GM23338 (cell line): ENCODE measurements at regions not wholly inside any gene's neighbourhood (a gene's known extent, or its start where the extent isn't known, plus 50 kb on each side); places are given as distances from the start of the nearest gene placed in this dataset.

Experiments used
- ATAC-seq: fragments of 200-7000 bp; cut with Tn5 transposase; 3 replicates; pipeline ENCODE4 v1.9.1; 2020
- DNase-seq: peaks from one replicate; pipeline ENCODE4 v3.0.0-alpha.2; 2015; ENCODE audit warnings: low spot score
- H2AFZ ChIP-seq: fragments of 200-600 bp; sonication (generic); 2 replicates; pipeline ENCODE4 v1.8.0; 2016; ENCODE audit warnings: antibody characterized with exemption, mild to moderate bottlenecking, moderate library complexity
- H3F3A ChIP-seq: fragments of 200-600 bp; sonication (generic); replicated peaks from 2 replicates; pipeline ENCODE4 v1.8.0; 2017; ENCODE audit warnings: antibody characterized with exemption, mixed run types, low read depth
- H3K27ac ChIP-seq: fragments of 200-600 bp; sonication (generic); 2 replicates; pipeline ENCODE4 v1.6.1; 2016; ENCODE audit warnings: low read depth
- H3K27me3 ChIP-seq: fragments of 200-600 bp; sonication (generic); 2 replicates; pipeline ENCODE4 v1.8.0; 2016; ENCODE audit warnings: mild to moderate bottlenecking, mixed run types, moderate library complexity; ENCODE audit not compliant: insufficient read depth
- H3K36me3 ChIP-seq: fragments of 200-600 bp; sonication (generic); 2 replicates; pipeline ENCODE4 v1.8.0; 2016; ENCODE audit warnings: mild to moderate bottlenecking; ENCODE audit not compliant: insufficient read depth
- H3K4me1 ChIP-seq: fragments of 200-600 bp; sonication (generic); 2 replicates; pipeline ENCODE4 v1.8.0; 2016; ENCODE audit warnings: mild to moderate bottlenecking, moderate library complexity; ENCODE audit not compliant: insufficient read depth
- H3K4me2 ChIP-seq: fragments of 200-600 bp; sonication (generic); 2 replicates; pipeline ENCODE4 v1.7.1; 2017; ENCODE audit warnings: mixed run types
- H3K4me3 ChIP-seq: fragments of 200-600 bp; sonication (generic); 2 replicates; pipeline ENCODE4 v1.6.1; 2016; ENCODE audit warnings: mixed run types
- H3K79me2 ChIP-seq: fragments of 200-600 bp; sonication (generic); replicated peaks from 2 replicates; pipeline ENCODE4 v1.8.0; 2017; ENCODE audit warnings: mild to moderate bottlenecking; ENCODE audit not compliant: insufficient read depth
- H3K9me2 ChIP-seq: fragments of 200-600 bp; sonication (generic); 2 replicates; pipeline ENCODE4 v1.8.0; 2017; ENCODE audit not compliant: insufficient read depth
- H4K20me1 ChIP-seq: fragments of 200-600 bp; sonication (generic); replicated peaks from 2 replicates; pipeline ENCODE4 v1.8.0; 2017; ENCODE audit warnings: mild to moderate bottlenecking; ENCODE audit not compliant: insufficient read depth
- H3K27ac Mint-ChIP-seq: 2 replicates; pipeline ENCODE4 v1.8.0; 2020; ENCODE audit warnings: inconsistent platforms, mild to moderate bottlenecking, moderate library complexity, mixed read lengths
- H3K27me3 Mint-ChIP-seq: 3 replicates; pipeline ENCODE4 v1.8.0; 2022; ENCODE audit warnings: low read depth, mild to moderate bottlenecking, moderate library complexity, mixed read lengths, inconsistent platforms; ENCODE audit not compliant: insufficient read depth, poor library complexity
- H3K36me3 Mint-ChIP-seq: 3 replicates; pipeline ENCODE4 v1.8.0; 2021; ENCODE audit warnings: low read depth, mild to moderate bottlenecking, inconsistent platforms, moderate library complexity, mixed read lengths
- H3K4me1 Mint-ChIP-seq: 3 replicates; pipeline ENCODE4 v1.8.0; 2020; ENCODE audit warnings: mild to moderate bottlenecking, inconsistent platforms, mixed read lengths
- H3K4me3 Mint-ChIP-seq: 3 replicates; pipeline ENCODE4 v1.8.0; 2021; ENCODE audit warnings: moderate library complexity, mild to moderate bottlenecking, inconsistent platforms, mixed read lengths
- H3K9me3 Mint-ChIP-seq: 3 replicates; pipeline ENCODE4 v1.8.0; 2020; ENCODE audit warnings: moderate library complexity, mild to moderate bottlenecking, inconsistent platforms, mixed read lengths
- CREB1 ChIP-seq: fragments of 250-450 bp; sonication (Bioruptor Pico); IDR thresholded peaks from 2 replicates; pipeline ENCODE4 v1.5.0; 2020; ENCODE audit warnings: low read depth, mild to moderate bottlenecking, moderate library complexity
- EZH2 ChIP-seq: fragments of 200-600 bp; sonication (generic); IDR thresholded peaks from one replicate; pipeline ENCODE4 v1.8.0; 2017; ENCODE audit warnings: antibody characterized with exemption, mild to moderate bottlenecking, low read depth; ENCODE audit not compliant: unreplicated experiment
- EZH2phosphoT487 ChIP-seq: fragments of 200-600 bp; sonication (generic); IDR thresholded peaks from one replicate; pipeline ENCODE4 v1.8.1; 2018; ENCODE audit warnings: antibody characterized with exemption; ENCODE audit not compliant: unreplicated experiment
- JUNB ChIP-seq: IDR thresholded peaks from one replicate; pipeline ENCODE4 v1.6.1; 2016; ENCODE audit warnings: antibody characterized with exemption; ENCODE audit not compliant: unreplicated experiment
- NANOG ChIP-seq: IDR thresholded peaks from 2 replicates; pipeline ENCODE4 v1.6.1; 2016; ENCODE audit warnings: antibody characterized with exemption, borderline replicate concordance
- POLR2AphosphoS5 ChIP-seq: IDR thresholded peaks from 2 replicates; pipeline ENCODE4 v1.6.1; 2016; ENCODE audit warnings: antibody characterized with exemption, low read depth
- STAT1 ChIP-seq: IDR thresholded peaks from one replicate; pipeline ENCODE4 v1.6.1; 2016; ENCODE audit warnings: antibody characterized with exemption; ENCODE audit not compliant: unreplicated experiment
- ZNF114 ChIP-seq: fragments of 250-450 bp; sonication (Bioruptor Pico); IDR thresholded peaks from 2 replicates; pipeline ENCODE4 v1.5.0; 2020; ENCODE audit warnings: mild to moderate bottlenecking, moderate library complexity
- ZNF331 ChIP-seq: fragments of 250-450 bp; sonication (Bioruptor Pico); IDR thresholded peaks from 2 replicates; pipeline ENCODE4 v1.5.0; 2020; ENCODE audit warnings: low read depth, mild to moderate bottlenecking, moderate library complexity
- TF ChIP-seq, protein P1 (sequence below): fragments of 250-450 bp; sonication (Bioruptor Pico); IDR thresholded peaks from 2 replicates; pipeline ENCODE4 v1.5.0; 2020; ENCODE audit warnings: mild to moderate bottlenecking, moderate library complexity
- TF ChIP-seq, protein P2 (sequence below): IDR thresholded peaks from 2 replicates; pipeline ENCODE4 v1.6.1; 2016; ENCODE audit warnings: antibody characterized with exemption
- TF ChIP-seq, protein P3 (sequence below), 2 experiments: fragments of 200-600 bp in 1 of 2; sonication (generic) in 1 of 2; conservative IDR thresholded peaks; 2 replicates each; pipeline versions ENCODE4 v1.5.1 to v1.6.1; 2016 to 2017; ENCODE audit warnings: antibody characterized with exemption in 2 of 2, low read depth in 2 of 2, mild to moderate bottlenecking in 2 of 2, moderate library complexity in 1 of 2
- TF ChIP-seq, protein P4 (sequence below): IDR thresholded peaks from one replicate; pipeline ENCODE4 v1.6.1; 2018; ENCODE audit warnings: antibody characterized with exemption; ENCODE audit not compliant: unreplicated experiment

DNA sequence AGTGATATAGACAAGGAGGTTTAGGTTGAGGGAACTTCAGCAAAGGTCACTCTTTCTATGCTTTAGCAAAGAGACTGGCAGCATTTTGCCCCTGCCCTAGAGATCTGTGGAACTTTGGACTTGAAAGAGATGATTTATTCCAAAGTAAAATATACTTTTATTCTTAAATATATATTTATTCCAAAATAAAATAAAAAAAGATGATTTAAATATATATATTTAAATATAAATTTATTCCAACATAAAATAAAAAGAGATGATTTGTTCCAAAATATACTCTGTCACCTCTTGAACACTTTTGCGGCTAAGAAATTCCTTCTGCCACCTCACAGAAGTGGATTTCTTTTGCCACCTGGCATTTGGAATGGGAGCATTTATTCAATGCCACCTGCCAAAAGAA, 521.3 kb upstream of the CHORDC1 start:
- H3K9me2 ChIP-seq: no peaks in the 10 kb centered on the region
- no peaks in the 10 kb centered on the region for H3K27me3 ChIP-seq
- no peaks in the 10 kb centered on the region for H3K27me3 Mint-ChIP-seq
- TF ChIP-seq ZNF114 (CRISPR knock-in tag) (no peak), ZNF331 (CRISPR knock-in tag) (no peak), EZH2phosphoT487 (no peak), STAT1 (no peak), EZH2 (no peak), CREB1 (CRISPR knock-in tag) (no peak), POLR2AphosphoS5 (no peak), NANOG (no peak), JUNB (no peak)
- TF ChIP-seq, protein P1, sequence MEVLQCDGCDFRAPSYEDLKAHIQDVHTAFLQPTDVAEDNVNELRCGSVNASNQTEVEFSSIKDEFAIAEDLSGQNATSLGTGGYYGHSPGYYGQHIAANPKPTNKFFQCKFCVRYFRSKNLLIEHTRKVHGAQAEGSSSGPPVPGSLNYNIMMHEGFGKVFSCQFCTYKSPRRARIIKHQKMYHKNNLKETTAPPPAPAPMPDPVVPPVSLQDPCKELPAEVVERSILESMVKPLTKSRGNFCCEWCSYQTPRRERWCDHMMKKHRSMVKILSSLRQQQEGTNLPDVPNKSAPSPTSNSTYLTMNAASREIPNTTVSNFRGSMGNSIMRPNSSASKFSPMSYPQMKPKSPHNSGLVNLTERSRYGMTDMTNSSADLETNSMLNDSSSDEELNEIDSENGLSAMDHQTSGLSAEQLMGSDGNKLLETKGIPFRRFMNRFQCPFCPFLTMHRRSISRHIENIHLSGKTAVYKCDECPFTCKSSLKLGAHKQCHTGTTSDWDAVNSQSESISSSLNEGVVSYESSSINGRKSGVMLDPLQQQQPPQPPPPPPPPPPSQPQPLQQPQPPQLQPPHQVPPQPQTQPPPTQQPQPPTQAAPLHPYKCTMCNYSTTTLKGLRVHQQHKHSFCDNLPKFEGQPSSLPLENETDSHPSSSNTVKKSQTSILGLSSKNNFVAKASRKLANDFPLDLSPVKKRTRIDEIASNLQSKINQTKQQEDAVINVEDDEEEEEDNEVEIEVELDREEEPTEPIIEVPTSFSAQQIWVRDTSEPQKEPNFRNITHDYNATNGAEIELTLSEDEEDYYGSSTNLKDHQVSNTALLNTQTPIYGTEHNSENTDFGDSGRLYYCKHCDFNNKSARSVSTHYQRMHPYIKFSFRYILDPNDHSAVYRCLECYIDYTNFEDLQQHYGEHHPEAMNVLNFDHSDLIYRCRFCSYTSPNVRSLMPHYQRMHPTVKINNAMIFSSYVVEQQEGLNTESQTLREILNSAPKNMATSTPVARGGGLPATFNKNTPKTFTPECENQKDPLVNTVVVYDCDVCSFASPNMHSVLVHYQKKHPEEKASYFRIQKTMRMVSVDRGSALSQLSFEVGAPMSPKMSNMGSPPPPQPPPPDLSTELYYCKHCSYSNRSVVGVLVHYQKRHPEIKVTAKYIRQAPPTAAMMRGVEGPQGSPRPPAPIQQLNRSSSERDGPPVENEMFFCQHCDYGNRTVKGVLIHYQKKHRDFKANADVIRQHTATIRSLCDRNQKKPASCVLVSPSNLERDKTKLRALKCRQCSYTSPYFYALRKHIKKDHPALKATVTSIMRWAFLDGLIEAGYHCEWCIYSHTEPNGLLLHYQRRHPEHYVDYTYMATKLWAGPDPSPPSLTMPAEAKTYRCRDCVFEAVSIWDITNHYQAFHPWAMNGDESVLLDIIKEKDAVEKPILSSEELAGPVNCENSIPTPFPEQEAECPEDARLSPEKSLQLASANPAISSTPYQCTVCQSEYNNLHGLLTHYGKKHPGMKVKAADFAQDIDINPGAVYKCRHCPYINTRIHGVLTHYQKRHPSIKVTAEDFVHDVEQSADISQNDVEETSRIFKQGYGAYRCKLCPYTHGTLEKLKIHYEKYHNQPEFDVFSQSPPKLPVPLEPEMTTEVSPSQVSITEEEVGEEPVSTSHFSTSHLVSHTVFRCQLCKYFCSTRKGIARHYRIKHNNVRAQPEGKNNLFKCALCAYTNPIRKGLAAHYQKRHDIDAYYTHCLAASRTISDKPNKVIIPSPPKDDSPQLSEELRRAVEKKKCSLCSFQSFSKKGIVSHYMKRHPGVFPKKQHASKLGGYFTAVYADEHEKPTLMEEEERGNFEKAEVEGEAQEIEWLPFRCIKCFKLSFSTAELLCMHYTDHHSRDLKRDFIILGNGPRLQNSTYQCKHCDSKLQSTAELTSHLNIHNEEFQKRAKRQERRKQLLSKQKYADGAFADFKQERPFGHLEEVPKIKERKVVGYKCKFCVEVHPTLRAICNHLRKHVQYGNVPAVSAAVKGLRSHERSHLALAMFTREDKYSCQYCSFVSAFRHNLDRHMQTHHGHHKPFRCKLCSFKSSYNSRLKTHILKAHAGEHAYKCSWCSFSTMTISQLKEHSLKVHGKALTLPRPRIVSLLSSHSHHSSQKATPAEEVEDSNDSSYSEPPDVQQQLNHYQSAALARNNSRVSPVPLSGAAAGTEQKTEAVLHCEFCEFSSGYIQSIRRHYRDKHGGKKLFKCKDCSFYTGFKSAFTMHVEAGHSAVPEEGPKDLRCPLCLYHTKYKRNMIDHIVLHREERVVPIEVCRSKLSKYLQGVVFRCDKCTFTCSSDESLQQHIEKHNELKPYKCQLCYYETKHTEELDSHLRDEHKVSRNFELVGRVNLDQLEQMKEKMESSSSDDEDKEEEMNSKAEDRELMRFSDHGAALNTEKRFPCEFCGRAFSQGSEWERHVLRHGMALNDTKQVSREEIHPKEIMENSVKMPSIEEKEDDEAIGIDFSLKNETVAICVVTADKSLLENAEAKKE (CRISPR knock-in tag): no peak
- TF ChIP-seq, protein P2, sequence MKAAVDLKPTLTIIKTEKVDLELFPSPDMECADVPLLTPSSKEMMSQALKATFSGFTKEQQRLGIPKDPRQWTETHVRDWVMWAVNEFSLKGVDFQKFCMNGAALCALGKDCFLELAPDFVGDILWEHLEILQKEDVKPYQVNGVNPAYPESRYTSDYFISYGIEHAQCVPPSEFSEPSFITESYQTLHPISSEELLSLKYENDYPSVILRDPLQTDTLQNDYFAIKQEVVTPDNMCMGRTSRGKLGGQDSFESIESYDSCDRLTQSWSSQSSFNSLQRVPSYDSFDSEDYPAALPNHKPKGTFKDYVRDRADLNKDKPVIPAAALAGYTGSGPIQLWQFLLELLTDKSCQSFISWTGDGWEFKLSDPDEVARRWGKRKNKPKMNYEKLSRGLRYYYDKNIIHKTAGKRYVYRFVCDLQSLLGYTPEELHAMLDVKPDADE: no peak
- TF ChIP-seq, protein P3, sequence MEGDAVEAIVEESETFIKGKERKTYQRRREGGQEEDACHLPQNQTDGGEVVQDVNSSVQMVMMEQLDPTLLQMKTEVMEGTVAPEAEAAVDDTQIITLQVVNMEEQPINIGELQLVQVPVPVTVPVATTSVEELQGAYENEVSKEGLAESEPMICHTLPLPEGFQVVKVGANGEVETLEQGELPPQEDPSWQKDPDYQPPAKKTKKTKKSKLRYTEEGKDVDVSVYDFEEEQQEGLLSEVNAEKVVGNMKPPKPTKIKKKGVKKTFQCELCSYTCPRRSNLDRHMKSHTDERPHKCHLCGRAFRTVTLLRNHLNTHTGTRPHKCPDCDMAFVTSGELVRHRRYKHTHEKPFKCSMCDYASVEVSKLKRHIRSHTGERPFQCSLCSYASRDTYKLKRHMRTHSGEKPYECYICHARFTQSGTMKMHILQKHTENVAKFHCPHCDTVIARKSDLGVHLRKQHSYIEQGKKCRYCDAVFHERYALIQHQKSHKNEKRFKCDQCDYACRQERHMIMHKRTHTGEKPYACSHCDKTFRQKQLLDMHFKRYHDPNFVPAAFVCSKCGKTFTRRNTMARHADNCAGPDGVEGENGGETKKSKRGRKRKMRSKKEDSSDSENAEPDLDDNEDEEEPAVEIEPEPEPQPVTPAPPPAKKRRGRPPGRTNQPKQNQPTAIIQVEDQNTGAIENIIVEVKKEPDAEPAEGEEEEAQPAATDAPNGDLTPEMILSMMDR (conservative IDR thresholded peaks at IDR 0.05; ENCODE audit: low read depth in 2 of 2): no peak
- TF ChIP-seq, protein P4, sequence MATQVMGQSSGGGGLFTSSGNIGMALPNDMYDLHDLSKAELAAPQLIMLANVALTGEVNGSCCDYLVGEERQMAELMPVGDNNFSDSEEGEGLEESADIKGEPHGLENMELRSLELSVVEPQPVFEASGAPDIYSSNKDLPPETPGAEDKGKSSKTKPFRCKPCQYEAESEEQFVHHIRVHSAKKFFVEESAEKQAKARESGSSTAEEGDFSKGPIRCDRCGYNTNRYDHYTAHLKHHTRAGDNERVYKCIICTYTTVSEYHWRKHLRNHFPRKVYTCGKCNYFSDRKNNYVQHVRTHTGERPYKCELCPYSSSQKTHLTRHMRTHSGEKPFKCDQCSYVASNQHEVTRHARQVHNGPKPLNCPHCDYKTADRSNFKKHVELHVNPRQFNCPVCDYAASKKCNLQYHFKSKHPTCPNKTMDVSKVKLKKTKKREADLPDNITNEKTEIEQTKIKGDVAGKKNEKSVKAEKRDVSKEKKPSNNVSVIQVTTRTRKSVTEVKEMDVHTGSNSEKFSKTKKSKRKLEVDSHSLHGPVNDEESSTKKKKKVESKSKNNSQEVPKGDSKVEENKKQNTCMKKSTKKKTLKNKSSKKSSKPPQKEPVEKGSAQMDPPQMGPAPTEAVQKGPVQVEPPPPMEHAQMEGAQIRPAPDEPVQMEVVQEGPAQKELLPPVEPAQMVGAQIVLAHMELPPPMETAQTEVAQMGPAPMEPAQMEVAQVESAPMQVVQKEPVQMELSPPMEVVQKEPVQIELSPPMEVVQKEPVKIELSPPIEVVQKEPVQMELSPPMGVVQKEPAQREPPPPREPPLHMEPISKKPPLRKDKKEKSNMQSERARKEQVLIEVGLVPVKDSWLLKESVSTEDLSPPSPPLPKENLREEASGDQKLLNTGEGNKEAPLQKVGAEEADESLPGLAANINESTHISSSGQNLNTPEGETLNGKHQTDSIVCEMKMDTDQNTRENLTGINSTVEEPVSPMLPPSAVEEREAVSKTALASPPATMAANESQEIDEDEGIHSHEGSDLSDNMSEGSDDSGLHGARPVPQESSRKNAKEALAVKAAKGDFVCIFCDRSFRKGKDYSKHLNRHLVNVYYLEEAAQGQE: no peak
- no peak overlapping the region for H2AFZ ChIP-seq
- H3K27ac ChIP-seq: no peak overlapping the region
- H3K4me1 Mint-ChIP-seq: no peaks in the 10 kb centered on the region
- H3K4me2 ChIP-seq: no peak overlapping the region
- H3K4me1 ChIP-seq: no peaks in the 10 kb centered on the region
- no peaks in the 10 kb centered on the region for H3K36me3 ChIP-seq
- no peak overlapping the region for H3K4me3 Mint-ChIP-seq
- no peak overlapping the region for H3K27ac Mint-ChIP-seq
- H3K4me3 ChIP-seq: no peak overlapping the region
- peaks cover 27% of the 10 kb centered on the region for H3K9me3 Mint-ChIP-seq
- no peaks in the 10 kb centered on the region for H3K79me2 ChIP-seq
- no peaks in the 10 kb centered on the region for H3F3A ChIP-seq
- ATAC-seq: no peak
- no peak for DNase-seq
- H4K20me1 ChIP-seq: no peaks in the 10 kb centered on the region
- peaks cover 23% of the 10 kb centered on the region; the same call in 2 of the 3 replicates for H3K36me3 Mint-ChIP-seq
